GM19035 (cell line): ENCODE measurements at regions not wholly inside any gene's neighbourhood (a gene's known extent, or its start where the extent isn't known, plus 50 kb on each side); places are given as distances from the start of the nearest gene placed in this dataset.
A peak's percentile ranks its signal among the peaks of the same experiment; 100 is the strongest.
"Not testable (repeated sequence)": the region's sequence is repeated elsewhere in the genome, so short reads cannot be mapped to it uniquely, and the experiment has no call there.

ENCODE experiments used
- ATAC-seq: cut with Tn5 transposase; IDR thresholded peaks from one replicate; pipeline ENCODE4 v1.9.1; 2021; ENCODE audit not compliant: unreplicated experiment

- not testable (repeated sequence) for ATAC-seq
These were observed 77.6 kb downstream of the HHIPL2 start for GRCh38 chr1:222470252-222470805.

- no peak for ATAC-seq
These were observed 81.6 kb downstream of the HHIPL2 start for GRCh38 chr1:222466150-222466865.

- ATAC-seq = peak; percentile 91
These were observed 82.5 kb downstream of the HHIPL2 start for GRCh38 chr1:222465211-222466041.

- ATAC-seq = peak; percentile 20
These were observed 83.1 kb downstream of the HHIPL2 start for GRCh38 chr1:222464841-222465210.

GRCh38 chr1:222463059-222463730 lies 84.7 kb downstream of the HHIPL2 start:
- no peak for ATAC-seq

GRCh38 chr1:222462601-222463000 lies 85.3 kb downstream of the HHIPL2 start:
- ATAC-seq = no peak

- ATAC-seq = no peak
These were observed 86.0 kb downstream of the HHIPL2 start for GRCh38 chr1:222461941-222462340.

- no peak for ATAC-seq
These were observed 88.3 kb downstream of the HHIPL2 start for GRCh38 chr1:222459652-222460051.

GRCh38 chr1:222457513-222457912 lies 90.4 kb downstream of the HHIPL2 start:
- no peak for ATAC-seq

GRCh38 chr1:222457084-222457483 lies 90.8 kb downstream of the HHIPL2 start:
- ATAC-seq = no peak

GRCh38 chr1:222455188-222455879 lies 92.6 kb downstream of the HHIPL2 start:
- ATAC-seq = peak; percentile 98

- peak; percentile 14 for ATAC-seq
These were observed 93.1 kb downstream of the HHIPL2 start for GRCh38 chr1:222454782-222455181.

GRCh38 chr1:222454186-222454585 lies 93.7 kb downstream of the HHIPL2 start:
- ATAC-seq = no peak

GRCh38 chr1:222452031-222452430 lies 95.9 kb downstream of the HHIPL2 start:
- ATAC-seq = no peak

- no peak for ATAC-seq
These were observed 104.3 kb downstream of the HHIPL2 start for GRCh38 chr1:222443566-222443965.

GRCh38 chr1:222441066-222441465 lies 106.8 kb downstream of the HHIPL2 start:
- ATAC-seq = no peak

- ATAC-seq = no peak
These were observed 123.1 kb downstream of the HHIPL2 start for GRCh38 chr1:222424826-222425225.

GRCh38 chr1:222421380-222421779 lies 126.5 kb downstream of the HHIPL2 start:
- no peak for ATAC-seq

GRCh38 chr1:222420633-222421032 lies 127.3 kb downstream of the HHIPL2 start:
- ATAC-seq = no peak

- ATAC-seq = no peak
These were observed 129.2 kb downstream of the HHIPL2 start for GRCh38 chr1:222418654-222419053.

GRCh38 chr1:222417264-222417663 lies 130.6 kb downstream of the HHIPL2 start:
- no peak for ATAC-seq
